Suprapubic skin (tissue), 3 donors: ENCODE measurements at regions not wholly inside any gene's neighbourhood (a gene's known extent, or its start where the extent isn't known, plus 50 kb on each side); places are given as distances from the start of the nearest gene placed in this dataset.

Source experiments
- CTCF ChIP-seq, 2 donors: fragments of 200-600 bp in 1 of 2; fragments of 450-650 bp in 1 of 2; sonication (generic) in 1 of 2; IDR thresholded peaks; one replicate each; pipeline ENCODE4 v1.5.1; 2016 to 2019; ENCODE audit warnings: antibody characterized with exemption in 2 of 2, mild to moderate bottlenecking in 1 of 2, moderate library complexity in 1 of 2
- EP300 ChIP-seq: sonication (generic); formaldehyde crosslinking; IDR thresholded peaks from one replicate; pipeline ENCODE4 v1.6.1; 2017; ENCODE audit warnings: antibody characterized with exemption
- POLR2A ChIP-seq, 2 donors: fragments of 450-650 bp; IDR thresholded peaks; one replicate each; pipeline ENCODE4 v1.6.1; 2017; ENCODE audit warnings: antibody characterized with exemption in 2 of 2, mild to moderate bottlenecking in 2 of 2, moderate library complexity in 2 of 2

- TF ChIP-seq POLR2A (IDR thresholded peaks at IDR 0.05) = no peak
- TF ChIP-seq CTCF (IDR thresholded peaks at IDR 0.05) = no peak
- TF ChIP-seq EP300 = no peak
Measured at GRCh38 chr4:8775121-8775520, 96.5 kb downstream of the HMX1 start.
